ENCODE measurements at regions not wholly inside any gene's neighbourhood (a gene's known extent, or its start where the extent isn't known, plus 50 kb on each side); places are given as distances from the start of the nearest gene placed in this dataset.

DNA sequence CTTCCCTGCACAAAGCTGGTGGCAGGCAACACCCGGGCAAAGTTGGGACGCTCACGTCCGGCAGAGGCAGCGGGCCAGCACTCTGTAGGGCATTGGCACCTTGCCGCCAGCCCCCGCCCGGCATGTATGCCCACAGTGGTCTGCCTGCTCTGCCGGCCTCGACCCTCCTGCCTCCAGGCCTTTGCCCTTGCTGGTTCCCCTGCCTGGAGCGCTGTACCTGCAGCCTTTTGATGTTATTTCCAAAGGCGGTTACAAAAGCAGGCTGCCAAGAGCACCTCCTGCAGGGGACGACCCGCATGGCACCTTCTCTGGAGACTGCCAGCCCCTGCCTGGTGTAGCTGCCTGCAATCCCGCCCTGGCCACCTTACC is 56.5 kb upstream of the SHISAL1 start:
- no peaks in the 10 kb centered on the region for H3K27me3 ChIP-seq (ENCODE audit: control insufficient read depth, insufficient read depth, low read length)
- no peaks in the 10 kb centered on the region for H3K36me3 ChIP-seq (ENCODE audit: control insufficient read depth, insufficient read depth, low read length)
- no peak overlapping the region for H3K27ac ChIP-seq (ENCODE audit: insufficient read depth, low read length)
- no peak overlapping the region for H2AFZ ChIP-seq (ENCODE audit: low read length)
- H3K4me2 ChIP-seq (ENCODE audit: extremely low read depth, insufficient read depth, low read length): no peak overlapping the region
- no peak overlapping the region for H3K9ac ChIP-seq (ENCODE audit: insufficient read depth, low read length)
- no peak overlapping the region for H3K4me3 ChIP-seq (replicated peaks in 1 of 4; ENCODE audit: control extremely low read depth in 1 of 4, insufficient read depth in 1 of 4, low read depth in 3 of 4, low read length in 4 of 4)
- H4K20me1 ChIP-seq (ENCODE audit: control insufficient read depth, extremely low read depth, insufficient read depth, low read length): no peaks in the 10 kb centered on the region
- H3K79me2 ChIP-seq (ENCODE audit: control insufficient read depth, insufficient read depth, low read length): no peaks in the 10 kb centered on the region
- H3K9me3 ChIP-seq (ENCODE audit: control insufficient read depth, insufficient read depth, low read depth, low read length): no peaks in the 10 kb centered on the region
- TF ChIP-seq EZH2 (IDR thresholded peaks at IDR 0.05; ENCODE audit: low read length, missing control alignments): no peak
- TF ChIP-seq, protein P1, sequence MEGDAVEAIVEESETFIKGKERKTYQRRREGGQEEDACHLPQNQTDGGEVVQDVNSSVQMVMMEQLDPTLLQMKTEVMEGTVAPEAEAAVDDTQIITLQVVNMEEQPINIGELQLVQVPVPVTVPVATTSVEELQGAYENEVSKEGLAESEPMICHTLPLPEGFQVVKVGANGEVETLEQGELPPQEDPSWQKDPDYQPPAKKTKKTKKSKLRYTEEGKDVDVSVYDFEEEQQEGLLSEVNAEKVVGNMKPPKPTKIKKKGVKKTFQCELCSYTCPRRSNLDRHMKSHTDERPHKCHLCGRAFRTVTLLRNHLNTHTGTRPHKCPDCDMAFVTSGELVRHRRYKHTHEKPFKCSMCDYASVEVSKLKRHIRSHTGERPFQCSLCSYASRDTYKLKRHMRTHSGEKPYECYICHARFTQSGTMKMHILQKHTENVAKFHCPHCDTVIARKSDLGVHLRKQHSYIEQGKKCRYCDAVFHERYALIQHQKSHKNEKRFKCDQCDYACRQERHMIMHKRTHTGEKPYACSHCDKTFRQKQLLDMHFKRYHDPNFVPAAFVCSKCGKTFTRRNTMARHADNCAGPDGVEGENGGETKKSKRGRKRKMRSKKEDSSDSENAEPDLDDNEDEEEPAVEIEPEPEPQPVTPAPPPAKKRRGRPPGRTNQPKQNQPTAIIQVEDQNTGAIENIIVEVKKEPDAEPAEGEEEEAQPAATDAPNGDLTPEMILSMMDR (conservative IDR thresholded peaks at IDR 0.05 in 1 of 2, IDR thresholded peaks at IDR 0.05 in 1 of 2; ENCODE audit: low read depth in 1 of 2, low read length in 2 of 2): peak in 1 of 2 donors; percentile 17
- peaks cover 2% of the 10 kb centered on the region for H3K4me1 ChIP-seq (ENCODE audit: control insufficient read depth, extremely low read depth, insufficient read depth, low read length)
- DNase-seq (ENCODE audit: low read depth in 2 of 2): no peak

DNA sequence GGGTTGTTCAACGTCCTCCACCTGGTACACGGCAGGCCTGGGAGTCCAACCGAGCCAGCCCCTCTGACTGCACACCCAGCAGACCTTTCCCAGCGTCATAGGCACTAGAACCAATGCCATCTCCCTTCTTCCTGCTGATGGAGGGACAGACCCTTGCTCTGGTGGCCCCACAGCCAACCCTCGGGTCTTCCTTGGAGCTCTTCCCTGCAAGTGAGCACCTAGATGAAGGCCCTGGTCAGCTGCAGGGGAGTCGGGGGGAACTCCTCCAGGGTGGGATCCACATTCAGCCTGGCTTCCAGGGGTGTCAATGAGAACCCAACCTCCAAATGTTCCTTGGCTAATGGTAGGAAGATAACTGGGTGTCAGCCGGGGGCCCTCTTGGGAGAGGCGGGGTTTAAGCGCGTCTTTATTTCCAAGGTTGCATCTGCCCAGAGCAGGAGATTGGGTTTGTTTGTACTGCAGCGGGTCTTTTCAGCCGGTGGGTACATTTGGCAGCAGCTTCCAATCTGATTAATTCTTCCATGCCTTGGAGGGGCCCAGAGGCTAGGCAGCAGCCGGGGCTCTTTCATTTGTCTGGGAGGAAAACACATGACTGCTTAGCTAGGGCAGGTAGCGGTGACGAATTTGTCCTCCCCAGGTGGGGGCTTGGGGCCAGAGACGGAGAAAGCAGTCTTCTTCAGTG is 56.0 kb upstream of the SHISAL1 start:
- H3K27me3 ChIP-seq (ENCODE audit: control insufficient read depth, insufficient read depth, low read length): no peaks in the 10 kb centered on the region
- no peak for TF ChIP-seq EZH2 (IDR thresholded peaks at IDR 0.05; ENCODE audit: low read length, missing control alignments)
- TF ChIP-seq, protein P1 (conservative IDR thresholded peaks at IDR 0.05 in 1 of 2, IDR thresholded peaks at IDR 0.05 in 1 of 2; ENCODE audit: low read depth in 1 of 2, low read length in 2 of 2): no peak
- no peaks in the 10 kb centered on the region for H3K79me2 ChIP-seq (ENCODE audit: control insufficient read depth, insufficient read depth, low read length)
- H3K4me2 ChIP-seq (ENCODE audit: extremely low read depth, insufficient read depth, low read length): no peak overlapping the region
- no peaks in the 10 kb centered on the region for H3K36me3 ChIP-seq (ENCODE audit: control insufficient read depth, insufficient read depth, low read length)
- H4K20me1 ChIP-seq (ENCODE audit: control insufficient read depth, extremely low read depth, insufficient read depth, low read length): no peaks in the 10 kb centered on the region
- H3K27ac ChIP-seq (ENCODE audit: insufficient read depth, low read length): no peak overlapping the region
- peaks cover 7% of the 10 kb centered on the region for H3K4me1 ChIP-seq (ENCODE audit: control insufficient read depth, extremely low read depth, insufficient read depth, low read length)
- H3K9me3 ChIP-seq (ENCODE audit: control insufficient read depth, insufficient read depth, low read depth, low read length): no peaks in the 10 kb centered on the region
- no peak overlapping the region for H3K9ac ChIP-seq (ENCODE audit: insufficient read depth, low read length)
- no peak for DNase-seq (ENCODE audit: low read depth in 2 of 2)
- H2AFZ ChIP-seq (ENCODE audit: low read length): no peak overlapping the region
- H3K4me3 ChIP-seq (replicated peaks in 1 of 4; ENCODE audit: control extremely low read depth in 1 of 4, insufficient read depth in 1 of 4, low read depth in 3 of 4, low read length in 4 of 4): no peak overlapping the region

DNA sequence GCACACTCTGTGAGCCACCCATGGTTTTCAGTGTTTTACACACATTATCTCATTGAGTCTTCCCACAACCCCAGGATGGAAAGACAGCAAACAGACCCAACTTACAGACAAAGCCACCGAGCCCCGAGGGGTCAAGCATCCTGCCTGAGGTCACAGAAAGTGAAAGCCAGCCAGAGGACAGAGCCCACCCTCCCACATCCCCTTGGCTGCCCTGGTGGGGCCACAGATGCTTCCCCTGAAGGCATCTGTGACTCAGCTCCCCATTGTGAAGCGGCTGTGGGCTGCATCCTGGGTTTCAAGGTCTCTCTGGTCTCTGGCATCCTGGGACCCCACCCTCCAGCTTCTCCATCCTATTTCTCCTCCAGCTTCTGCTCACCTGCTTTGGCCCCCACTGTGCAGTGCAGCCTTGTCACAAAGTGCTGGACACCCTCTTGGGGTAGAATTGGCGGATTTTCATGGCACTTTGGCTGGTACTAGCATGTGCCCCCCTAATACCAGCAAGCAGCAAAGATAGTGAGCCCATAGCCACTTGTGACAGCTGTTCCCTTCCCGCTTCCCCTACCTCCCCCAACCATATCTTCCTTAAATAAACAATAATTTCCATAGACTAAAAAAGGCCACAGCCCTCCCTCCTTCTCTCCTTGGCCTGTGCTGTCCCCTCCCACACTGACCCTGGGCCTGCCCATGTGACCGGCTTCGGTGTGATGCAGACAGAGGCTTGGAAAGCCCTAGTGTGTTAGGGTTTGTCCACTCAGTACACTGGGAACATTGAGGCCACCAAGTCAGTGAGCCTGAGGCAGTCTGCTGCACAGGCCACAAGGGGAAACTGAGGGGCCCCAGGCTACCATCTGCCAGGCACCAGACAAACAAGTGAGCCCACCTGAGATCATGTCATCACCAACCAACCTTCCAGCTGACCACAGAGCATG is 53.9 kb upstream of the SHISAL1 start:
- no peak for TF ChIP-seq EZH2 (IDR thresholded peaks at IDR 0.05; ENCODE audit: low read length, missing control alignments)
- TF ChIP-seq, protein P1 (conservative IDR thresholded peaks at IDR 0.05 in 1 of 2, IDR thresholded peaks at IDR 0.05 in 1 of 2; ENCODE audit: low read depth in 1 of 2, low read length in 2 of 2): no peak
- no peak overlapping the region for H3K4me3 ChIP-seq (replicated peaks in 1 of 4; ENCODE audit: control extremely low read depth in 1 of 4, insufficient read depth in 1 of 4, low read depth in 3 of 4, low read length in 4 of 4)
- no peaks in the 10 kb centered on the region for H3K9me3 ChIP-seq (ENCODE audit: control insufficient read depth, insufficient read depth, low read depth, low read length)
- H3K27ac ChIP-seq (ENCODE audit: insufficient read depth, low read length): no peak overlapping the region
- no peaks in the 10 kb centered on the region for H3K27me3 ChIP-seq (ENCODE audit: control insufficient read depth, insufficient read depth, low read length)
- no peak overlapping the region for H2AFZ ChIP-seq (ENCODE audit: low read length)
- H3K9ac ChIP-seq (ENCODE audit: insufficient read depth, low read length): no peak overlapping the region
- H3K4me1 ChIP-seq (ENCODE audit: control insufficient read depth, extremely low read depth, insufficient read depth, low read length): peaks cover 22% of the 10 kb centered on the region
- peak in 1 of 2 donors; percentile 10 for DNase-seq (ENCODE audit: low read depth in 2 of 2)
- H3K4me2 ChIP-seq (ENCODE audit: extremely low read depth, insufficient read depth, low read length): no peak overlapping the region
- H4K20me1 ChIP-seq (ENCODE audit: control insufficient read depth, extremely low read depth, insufficient read depth, low read length): no peaks in the 10 kb centered on the region
- H3K36me3 ChIP-seq (ENCODE audit: control insufficient read depth, insufficient read depth, low read length): no peaks in the 10 kb centered on the region
- H3K79me2 ChIP-seq (ENCODE audit: control insufficient read depth, insufficient read depth, low read length): no peaks in the 10 kb centered on the region
